ENCODE measurements at regions not wholly inside any gene's neighbourhood (a gene's known extent, or its start where the extent isn't known, plus 50 kb on each side); places are given as distances from the start of the nearest gene placed in this dataset.

- Histone ChIP-seq H3K27ac (no peak overlapping the region), H3K4me3 (no peak overlapping the region), H3K9me3 (replicated peaks in 1 of 3) (no peaks in the 10 kb centered on the region), H3K27me3 (no peaks in the 10 kb centered on the region), H3K36me3 (replicated peaks in 1 of 2) (no peaks in the 10 kb centered on the region), H3K4me1 (replicated peaks in 1 of 2) (no peaks in the 10 kb centered on the region)
- intact Hi-C loops (cut with DNase I), result no loop called here
- 83 to 89% (median 86%) methylated on average over 7 of the region's 7 CpGs for WGBS, 4 donors
- no peak for DNase-seq
- TF ChIP-seq POLR2A (IDR thresholded peaks at IDR 0.05) (no peak), CTCF (IDR thresholded peaks at IDR 0.05) (no peak)
Observed at GRCh38 chr1:71223641-71224340, 143.0 kb upstream of the ZRANB2 start.

- H3K4me1 ChIP-seq (replicated peaks in 1 of 2), result no peaks in the 10 kb centered on the region
- intact Hi-C loops (cut with DNase I), result no loop called here
- no peak overlapping the region for H3K27ac ChIP-seq
- WGBS, 4 donors, result 67 to 74% (median 69%) methylated on average over 2 of the region's 2 CpGs
- TF ChIP-seq POLR2A (IDR thresholded peaks at IDR 0.05), result no peak
- TF ChIP-seq CTCF (IDR thresholded peaks at IDR 0.05), result no peak
- no peak for DNase-seq
- H3K27me3 ChIP-seq, result no peaks in the 10 kb centered on the region
- no peaks in the 10 kb centered on the region for H3K36me3 ChIP-seq (replicated peaks in 1 of 2)
- H3K9me3 ChIP-seq (replicated peaks in 1 of 3), result no peaks in the 10 kb centered on the region
- no peak overlapping the region for H3K4me3 ChIP-seq
Observed at GRCh38 chr1:71222668-71223067, 141.8 kb upstream of the ZRANB2 start.

GRCh38 chr1:71210718-71211117, 129.9 kb upstream of the ZRANB2 start:
- no peaks in the 10 kb centered on the region for H3K9me3 ChIP-seq (replicated peaks in 1 of 3)
- H3K27me3 ChIP-seq, result no peaks in the 10 kb centered on the region
- TF ChIP-seq POLR2A (IDR thresholded peaks at IDR 0.05) (no peak), CTCF (IDR thresholded peaks at IDR 0.05) (no peak)
- DNase-seq, result no peak
- no peaks in the 10 kb centered on the region for H3K36me3 ChIP-seq (replicated peaks in 1 of 2)
- H3K4me1 ChIP-seq (replicated peaks in 1 of 2), result no peaks in the 10 kb centered on the region
- no peak overlapping the region for H3K27ac ChIP-seq
- intact Hi-C loops (cut with DNase I), result no loop called here
- WGBS, 4 donors, result 68 to 82% (median 75%) methylated on average over 2 of the region's 2 CpGs
- no peak overlapping the region for H3K4me3 ChIP-seq

- no peak for DNase-seq
- no peak overlapping the region for H3K27ac ChIP-seq
- H3K9me3 ChIP-seq (replicated peaks in 1 of 3), result no peaks in the 10 kb centered on the region
- WGBS, 4 donors, result 75 to 88% (median 86%) methylated on average over 4 of the region's 4 CpGs
- H3K4me3 ChIP-seq, result no peak overlapping the region
- no peak for TF ChIP-seq POLR2A (IDR thresholded peaks at IDR 0.05)
- no peaks in the 10 kb centered on the region for H3K36me3 ChIP-seq (replicated peaks in 1 of 2)
- no peaks in the 10 kb centered on the region for H3K27me3 ChIP-seq
- H3K4me1 ChIP-seq (replicated peaks in 1 of 2), result no peaks in the 10 kb centered on the region
- intact Hi-C loops (cut with DNase I), result no loop called here
Observed at GRCh38 chr1:71203241-71203640, 122.4 kb upstream of the ZRANB2 start.

- H3K36me3 ChIP-seq (replicated peaks in 1 of 2), result no peaks in the 10 kb centered on the region
- DNase-seq, result no peak
- no peak overlapping the region for H3K4me3 ChIP-seq
- no peak for TF ChIP-seq POLR2A (IDR thresholded peaks at IDR 0.05)
- TF ChIP-seq CTCF (IDR thresholded peaks at IDR 0.05), result no peak
- H3K9me3 ChIP-seq (replicated peaks in 1 of 3), result no peaks in the 10 kb centered on the region
- no peaks in the 10 kb centered on the region for H3K27me3 ChIP-seq
- no peaks in the 10 kb centered on the region for H3K4me1 ChIP-seq (replicated peaks in 1 of 2)
- intact Hi-C loops (cut with DNase I), result no loop called here
- H3K27ac ChIP-seq, result no peak overlapping the region
Observed at GRCh38 chr1:71200503-71200902, 119.7 kb upstream of the ZRANB2 start.

Data from adrenal gland (tissue), 9 donors.